Bronchial epithelial cell (primary cell): ENCODE measurements at regions not wholly inside any gene's neighbourhood (a gene's known extent, or its start where the extent isn't known, plus 50 kb on each side); places are given as distances from the start of the nearest gene placed in this dataset.
A peak's percentile ranks its signal among the peaks of the same experiment; 100 is the strongest.

Source experiments
- DNase-seq: peaks from one replicate; pipeline ENCODE4 v3.0.0-alpha.2; 2010; ENCODE audit warnings: low read depth
- FAIRE-seq: peaks from 2 replicates; lab custom pipeline; 2011; peaks lifted over from hg19 to GRCh38; lab: Jason Lieb, UNC
- H3K27me3 ChIP-seq: 2 replicates; pipeline ENCODE4 v1.5.1; 2011; ENCODE audit warnings: low read length; ENCODE audit not compliant: control insufficient read depth, insufficient read depth
- H3K36me3 ChIP-seq: 2 replicates; pipeline ENCODE4 v1.5.1; 2011; ENCODE audit warnings: low read length; ENCODE audit not compliant: control insufficient read depth, insufficient read depth
- H3K4me3 ChIP-seq: 2 replicates; pipeline ENCODE4 v1.5.1; 2011; ENCODE audit warnings: mild to moderate bottlenecking, low read depth, low read length, control low read depth
- CTCF ChIP-seq: IDR thresholded peaks from 2 replicates; pipeline ENCODE4 v1.5.1; 2011; ENCODE audit warnings: mild to moderate bottlenecking, moderate library complexity, low read length, control low read depth, inconsistent platforms; ENCODE audit not compliant: insufficient read depth, severe bottlenecking

- no peak overlapping the region for H3K4me3 ChIP-seq
- DNase-seq, result no peak
- no peaks in the 10 kb centered on the region for H3K36me3 ChIP-seq
- TF ChIP-seq CTCF, result no peak
- no peak for FAIRE-seq
- H3K27me3 ChIP-seq, result no peaks in the 10 kb centered on the region
Measured at GRCh38 chr9:29717631-29718030, 2144.3 kb upstream of the C9orf72 start.

DNA sequence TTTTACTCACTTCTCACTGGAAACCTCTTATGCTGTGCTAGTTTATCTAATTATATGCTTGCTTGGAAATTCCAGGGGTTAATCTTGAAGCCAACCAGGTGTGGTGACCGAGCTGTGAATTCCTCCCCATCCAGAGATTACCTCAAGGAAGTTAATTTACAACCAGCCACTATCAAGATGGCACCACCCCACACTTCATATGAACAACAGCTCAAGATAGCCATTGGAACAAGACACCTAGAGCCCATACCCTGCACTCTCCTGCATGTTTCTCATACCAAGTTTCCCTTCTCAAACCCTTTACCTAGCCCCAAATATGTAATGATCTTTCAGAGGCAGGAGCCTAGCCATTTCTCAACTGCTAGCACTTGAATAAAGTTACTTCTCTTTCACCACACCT, 2156.9 kb upstream of the C9orf72 start:
- Histone ChIP-seq H3K36me3 (no peaks in the 10 kb centered on the region), H3K27me3 (no peaks in the 10 kb centered on the region), H3K4me3 (no peak overlapping the region)
- no peak for DNase-seq
- no peak for FAIRE-seq
- no peak for TF ChIP-seq CTCF

- no peak for FAIRE-seq
- TF ChIP-seq CTCF, result no peak
- Histone ChIP-seq H3K4me3 (no peak overlapping the region), H3K27me3 (no peaks in the 10 kb centered on the region), H3K36me3 (no peaks in the 10 kb centered on the region)
- peak; percentile 21 for DNase-seq
Measured at GRCh38 chr9:29740518-29740917, 2167.2 kb upstream of the C9orf72 start.

DNA sequence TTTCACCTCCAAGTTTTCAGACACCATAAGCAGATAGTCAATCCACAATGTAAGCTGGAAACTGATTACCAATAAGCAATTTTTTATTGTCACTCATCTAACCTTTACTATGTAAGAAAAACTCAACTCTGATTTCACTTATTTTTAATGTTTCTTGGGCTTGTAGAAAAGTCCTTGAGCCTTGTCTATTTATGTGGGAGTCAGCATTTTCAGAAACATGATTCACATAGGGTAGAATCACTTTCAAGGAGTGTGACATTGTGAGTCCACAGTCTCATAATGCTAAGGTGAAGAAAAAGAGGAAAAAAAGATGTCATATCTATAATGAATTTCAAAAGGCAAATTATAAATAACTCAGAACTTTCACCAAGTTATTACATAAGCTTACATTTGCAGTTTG, 2167.9 kb upstream of the C9orf72 start:
- no peaks in the 10 kb centered on the region for H3K27me3 ChIP-seq
- FAIRE-seq, result no peak
- DNase-seq, result no peak
- H3K36me3 ChIP-seq, result no peaks in the 10 kb centered on the region
- no peak overlapping the region for H3K4me3 ChIP-seq
- TF ChIP-seq CTCF, result no peak

DNA sequence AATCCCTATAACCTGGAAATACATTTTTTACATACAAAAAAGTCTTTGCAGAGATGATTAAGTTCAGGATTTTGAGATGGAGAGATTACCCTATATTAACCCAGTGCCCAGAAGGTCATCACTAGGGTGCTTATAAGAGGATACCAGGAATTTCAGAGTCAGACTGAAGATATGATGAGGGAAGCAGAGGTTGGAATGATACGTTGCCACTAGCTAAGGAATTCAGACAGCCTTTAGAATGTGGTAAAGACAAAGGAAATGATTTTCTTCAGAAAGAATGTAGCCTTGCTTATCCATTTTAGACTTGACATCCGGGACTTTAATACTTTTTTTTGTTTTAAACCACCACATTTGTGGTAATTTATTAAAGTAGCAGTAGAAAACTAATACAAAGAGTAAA, 2176.8 kb upstream of the C9orf72 start:
- peak; percentile 40 for DNase-seq
- Histone ChIP-seq H3K27me3 (no peaks in the 10 kb centered on the region), H3K36me3 (no peaks in the 10 kb centered on the region), H3K4me3 (no peak overlapping the region)
- FAIRE-seq, result no peak
- TF ChIP-seq CTCF, result no peak

- H3K36me3 ChIP-seq, result no peaks in the 10 kb centered on the region
- H3K27me3 ChIP-seq, result no peaks in the 10 kb centered on the region
- DNase-seq (no peak), FAIRE-seq (no peak)
- TF ChIP-seq CTCF, result no peak
- no peak overlapping the region for H3K4me3 ChIP-seq
Measured at GRCh38 chr9:29751226-29751625, 2177.9 kb upstream of the C9orf72 start.
